ENCODE measurements at regions not wholly inside any gene's neighbourhood (a gene's known extent, or its start where the extent isn't known, plus 50 kb on each side); places are given as distances from the start of the nearest gene placed in this dataset.
"Not testable (repeated sequence)": the region's sequence is repeated elsewhere in the genome, so short reads cannot be mapped to it uniquely, and the experiment has no call there.

DNA sequence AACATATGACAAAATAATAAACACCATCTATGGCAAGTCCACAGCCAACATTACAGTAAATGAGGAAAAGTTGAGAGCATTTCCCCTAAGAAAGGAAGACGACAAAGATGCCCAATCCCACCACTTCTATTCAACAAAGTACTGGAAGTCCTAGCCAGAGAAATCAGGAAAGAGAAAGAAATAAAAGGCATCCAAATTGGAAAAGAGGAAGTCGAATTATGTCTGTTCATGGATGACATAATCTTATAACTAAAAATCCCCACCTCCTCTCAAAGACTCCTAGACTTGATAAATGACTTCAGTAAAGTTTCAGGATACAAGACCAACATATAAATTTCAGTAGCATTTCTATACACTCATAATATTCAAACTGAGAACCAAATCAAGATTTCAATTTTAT, 288.5 kb upstream of the POT1 start:
- Mint-ChIP-seq H3K9me3 (peaks cover 6% of the 10 kb centered on the region), H3K4me1 (no peaks in the 10 kb centered on the region), H3K27me3 (no peaks in the 10 kb centered on the region), H3K27ac (no peak overlapping the region), H3K4me3 (no peak overlapping the region), H3K36me3 (no peaks in the 10 kb centered on the region)
- DNase-seq (ENCODE audit: low spot score in 2 of 2) (no peak), ATAC-seq (ENCODE audit: low read depth) (no peak)

DNA sequence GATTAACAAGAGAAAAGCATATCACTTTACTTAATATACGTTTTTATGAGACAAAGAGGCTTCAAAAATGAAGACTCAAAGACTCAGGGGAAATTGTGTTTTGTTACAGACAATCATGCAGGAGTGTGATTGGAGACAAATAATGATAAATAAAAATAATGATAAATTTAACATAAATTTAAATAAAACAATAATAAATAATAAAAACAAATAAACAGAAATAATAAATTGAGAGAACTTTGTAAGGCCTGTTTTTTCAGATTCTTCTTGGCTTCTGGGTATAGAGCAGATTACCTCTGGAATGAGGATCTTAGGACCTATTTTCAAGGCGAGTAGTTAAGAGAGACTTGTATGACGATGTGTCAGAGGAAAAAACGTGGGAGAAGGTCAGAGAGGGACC, 271.4 kb upstream of the POT1 start:
- Mint-ChIP-seq H3K4me1 (no peaks in the 10 kb centered on the region), H3K4me3 (no peak overlapping the region), H3K27me3 (no peaks in the 10 kb centered on the region), H3K27ac (no peak overlapping the region), H3K36me3 (no peaks in the 10 kb centered on the region), H3K9me3 (no peaks in the 10 kb centered on the region)
- no peak for ATAC-seq (ENCODE audit: low read depth)
- no peak for DNase-seq (ENCODE audit: low spot score in 2 of 2)

DNA sequence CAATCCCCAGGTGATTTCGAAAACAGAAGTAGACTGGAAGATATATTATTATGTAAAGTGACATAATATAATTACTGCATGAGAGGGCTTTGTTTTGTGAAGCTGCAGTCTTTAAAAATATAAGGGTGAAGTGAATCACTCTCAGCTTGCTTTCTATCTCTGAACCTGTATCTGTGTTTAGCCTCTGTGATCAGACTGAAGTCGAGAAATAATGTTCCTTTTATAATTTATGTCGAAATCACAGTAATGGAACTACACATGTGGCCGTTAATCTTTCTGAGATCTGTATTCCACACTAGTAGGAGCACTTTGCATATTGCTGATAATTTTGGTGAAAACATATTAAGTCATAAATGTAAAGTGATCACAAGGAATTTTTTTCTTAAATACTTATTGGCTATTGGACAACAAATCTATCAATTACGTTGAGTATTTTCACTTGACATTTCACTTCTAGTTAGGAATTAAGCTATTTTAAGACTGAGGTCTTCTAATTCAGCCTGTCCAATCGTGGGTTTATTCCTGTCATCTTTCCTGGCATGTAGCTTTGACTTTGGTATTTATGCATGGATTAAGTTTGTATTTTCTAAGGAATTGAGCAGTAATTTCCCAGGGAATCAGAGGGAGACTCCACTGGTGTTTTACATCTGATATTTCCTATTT, 268.2 kb upstream of the POT1 start:
- Mint-ChIP-seq H3K9me3 (no peaks in the 10 kb centered on the region), H3K27me3 (no peaks in the 10 kb centered on the region), H3K27ac (no peak overlapping the region), H3K36me3 (no peaks in the 10 kb centered on the region), H3K4me1 (no peaks in the 10 kb centered on the region), H3K4me3 (no peak overlapping the region)
- ATAC-seq (ENCODE audit: low read depth) (no peak), DNase-seq (ENCODE audit: low spot score in 2 of 2) (no peak)

DNA sequence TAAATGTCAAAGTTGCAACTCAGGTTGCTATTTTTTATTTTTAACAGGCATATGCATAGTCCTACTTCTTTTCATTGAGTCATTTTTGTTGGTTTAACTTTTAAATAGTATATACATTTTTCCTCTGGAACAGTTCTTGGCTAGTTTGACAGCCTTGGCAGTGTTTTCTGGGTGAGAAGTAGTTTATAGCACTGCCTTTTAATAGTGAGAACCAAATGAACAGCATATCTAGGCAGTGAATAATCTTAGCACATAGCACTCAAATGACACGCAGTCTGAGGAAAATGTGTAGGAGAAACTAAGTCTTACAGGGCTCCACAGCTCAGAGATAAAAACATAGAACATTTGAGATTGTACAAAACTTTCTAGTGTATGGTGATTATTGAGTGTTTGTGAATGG, 265.5 kb upstream of the POT1 start:
- Mint-ChIP-seq H3K36me3 (no peaks in the 10 kb centered on the region), H3K4me3 (no peak overlapping the region), H3K27me3 (no peaks in the 10 kb centered on the region), H3K9me3 (peaks cover 5% of the 10 kb centered on the region), H3K4me1 (no peaks in the 10 kb centered on the region), H3K27ac (no peak overlapping the region)
- no peak for DNase-seq (ENCODE audit: low spot score in 2 of 2)
- no peak for ATAC-seq (ENCODE audit: low read depth)

DNA sequence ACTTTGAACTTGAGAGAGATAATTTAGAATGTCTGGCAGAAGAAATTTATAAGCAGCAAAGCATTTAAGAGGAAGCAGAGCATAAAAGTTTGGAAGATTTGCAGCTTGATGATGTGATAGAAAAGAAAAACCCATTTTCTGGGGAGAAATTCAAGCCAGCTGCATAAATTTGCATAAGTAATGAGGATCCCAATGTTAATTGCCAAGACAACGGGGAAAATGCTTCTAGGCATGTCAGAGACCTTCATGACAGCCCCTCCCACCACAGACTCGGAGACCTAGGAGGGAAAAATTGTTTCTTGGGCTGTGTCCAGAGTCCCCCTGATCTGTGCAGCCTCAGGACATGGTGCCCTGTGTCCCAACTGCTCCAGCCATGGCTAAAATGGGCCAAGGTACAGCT, 263.6 kb upstream of the POT1 start:
- no peak for ATAC-seq (ENCODE audit: low read depth)
- Mint-ChIP-seq H3K4me1 (no peaks in the 10 kb centered on the region), H3K36me3 (no peaks in the 10 kb centered on the region), H3K27ac (no peak overlapping the region), H3K27me3 (no peaks in the 10 kb centered on the region), H3K9me3 (peaks cover 5% of the 10 kb centered on the region), H3K4me3 (no peak overlapping the region)
- no peak for DNase-seq (ENCODE audit: low spot score in 2 of 2)

DNA sequence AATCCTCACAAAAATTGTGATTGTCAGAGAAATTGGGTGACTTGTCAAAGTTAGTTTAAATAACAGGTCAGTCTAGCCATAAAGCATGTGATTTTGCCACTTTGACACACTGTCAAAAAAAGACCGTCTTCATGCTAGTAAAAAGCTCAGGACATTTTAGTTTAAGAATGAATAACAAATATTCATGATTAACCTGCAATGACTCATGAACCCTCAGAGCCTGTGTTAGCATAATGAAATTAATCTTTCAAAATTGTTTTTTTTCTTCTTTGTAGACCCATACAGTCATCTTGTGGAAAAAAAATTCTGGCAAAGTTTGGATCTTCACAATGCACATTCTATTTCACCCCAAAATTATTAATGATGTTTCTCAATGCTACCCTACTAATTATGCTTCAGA, 255.2 kb upstream of the POT1 start:
- DNase-seq (ENCODE audit: low spot score in 2 of 2): no peak
- no peak for ATAC-seq (ENCODE audit: low read depth)
- Mint-ChIP-seq H3K27me3 (no peaks in the 10 kb centered on the region), H3K27ac (no peak overlapping the region), H3K9me3 (no peaks in the 10 kb centered on the region), H3K4me3 (no peak overlapping the region), H3K4me1 (no peaks in the 10 kb centered on the region), H3K36me3 (no peaks in the 10 kb centered on the region)

DNA sequence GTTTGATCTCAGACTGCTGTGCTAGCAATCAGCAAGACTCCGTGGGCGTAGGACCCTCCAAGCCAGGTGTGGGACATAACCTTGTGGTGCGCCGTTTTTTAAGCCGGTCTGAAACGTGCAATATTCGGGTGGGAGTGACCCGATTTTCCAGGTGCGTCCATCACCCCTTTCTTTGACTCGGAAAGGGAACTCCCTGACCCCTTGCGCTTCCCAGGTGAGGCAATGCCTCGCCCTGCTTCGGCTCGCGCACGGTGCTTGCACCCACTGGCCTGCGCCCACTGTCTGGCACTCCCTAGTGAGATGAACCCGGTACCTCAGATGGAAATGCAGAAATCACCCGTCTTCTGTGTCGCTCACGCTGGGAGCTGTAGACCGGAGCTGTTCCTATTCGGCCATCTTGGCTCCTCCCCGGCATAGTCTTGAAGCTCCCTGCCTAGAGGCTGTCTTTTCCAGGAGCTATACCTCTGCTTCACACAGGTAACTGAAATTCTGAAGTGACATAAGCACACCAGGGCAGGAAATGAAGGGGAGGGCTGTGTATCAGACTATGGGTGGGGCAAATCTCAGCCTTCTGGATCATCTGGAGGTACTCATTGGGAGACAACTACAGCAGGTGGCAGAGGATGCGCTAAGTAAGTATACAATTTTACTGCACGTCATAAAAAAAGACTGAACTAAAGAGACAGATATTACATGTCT, 252.1 kb upstream of the POT1 start:
- H3K27ac Mint-ChIP-seq; H3K36me3 Mint-ChIP-seq; ATAC-seq (ENCODE audit: low read depth); DNase-seq (ENCODE audit: low spot score in 2 of 2); H3K27me3 Mint-ChIP-seq; H3K9me3 Mint-ChIP-seq; H3K4me3 Mint-ChIP-seq; H3K4me1 Mint-ChIP-seq: not testable (repeated sequence)

DNA sequence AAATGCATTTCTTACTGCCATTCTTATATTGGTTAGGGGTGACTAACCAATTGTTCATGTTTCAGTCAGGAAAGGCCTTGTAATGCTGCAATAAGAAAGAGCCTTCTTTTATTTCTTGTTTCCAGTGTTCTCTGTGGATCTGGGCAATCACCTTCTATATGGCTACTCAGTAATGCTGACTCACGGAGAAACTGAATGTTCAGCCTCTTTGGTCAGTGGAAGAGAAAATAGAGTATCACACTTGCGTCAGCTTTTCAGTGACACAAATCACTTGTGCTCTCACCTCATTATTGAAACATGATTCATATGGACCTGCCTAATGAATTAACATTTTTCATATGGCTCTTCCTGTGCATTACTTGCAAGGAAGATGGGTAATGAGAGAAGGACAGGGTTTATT, 243.9 kb upstream of the POT1 start:
- no peak overlapping the region for H3K4me3 Mint-ChIP-seq
- H3K36me3 Mint-ChIP-seq: no peaks in the 10 kb centered on the region
- no peaks in the 10 kb centered on the region for H3K27me3 Mint-ChIP-seq
- no peaks in the 10 kb centered on the region for H3K9me3 Mint-ChIP-seq
- H3K27ac Mint-ChIP-seq: no peak overlapping the region
- DNase-seq (ENCODE audit: low spot score in 2 of 2) (no peak), ATAC-seq (ENCODE audit: low read depth) (no peak)
- H3K4me1 Mint-ChIP-seq: no peaks in the 10 kb centered on the region

DNA sequence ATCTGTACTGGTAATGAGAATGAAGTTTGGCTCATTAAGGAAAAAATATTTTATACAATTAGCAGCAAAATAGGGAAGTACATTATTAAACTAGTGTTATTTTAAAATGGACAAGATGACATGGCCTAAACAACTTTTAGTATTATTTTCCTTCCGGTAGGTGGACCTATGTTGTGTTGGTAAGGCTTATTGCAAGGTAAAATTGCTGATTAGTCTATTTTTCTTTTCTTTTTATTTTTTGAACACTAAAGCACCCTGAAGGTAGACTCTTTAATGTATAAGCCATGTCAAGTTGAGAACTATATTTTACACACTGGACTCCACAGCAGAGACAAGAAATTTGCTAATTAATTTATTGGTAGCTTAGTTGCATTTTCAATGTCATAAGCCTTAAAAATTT, 239.5 kb upstream of the POT1 start:
- Mint-ChIP-seq H3K9me3 (no peaks in the 10 kb centered on the region), H3K4me1 (no peaks in the 10 kb centered on the region), H3K4me3 (no peak overlapping the region), H3K27ac (no peak overlapping the region), H3K27me3 (no peaks in the 10 kb centered on the region), H3K36me3 (no peaks in the 10 kb centered on the region)
- ATAC-seq (ENCODE audit: low read depth) (no peak), DNase-seq (ENCODE audit: low spot score in 2 of 2) (no peak)

DNA sequence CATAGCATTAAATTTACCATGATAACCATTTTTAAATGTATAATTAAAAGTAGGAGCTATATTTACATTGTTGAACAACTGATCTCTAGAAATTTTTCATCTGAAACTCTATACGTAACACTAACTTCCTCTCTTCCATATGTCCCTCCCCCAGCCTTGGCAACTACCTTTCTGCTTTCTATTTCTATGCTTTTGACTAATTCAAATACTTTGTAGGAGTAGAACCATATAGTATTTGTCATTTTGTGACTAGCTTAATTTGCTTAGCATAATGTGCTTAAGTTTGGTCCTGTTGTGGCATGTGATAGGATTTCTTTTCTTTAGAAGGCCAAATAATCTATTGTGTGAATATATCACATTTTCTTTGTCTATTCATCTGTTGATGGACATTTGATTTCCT, 225.3 kb upstream of the POT1 start:
- DNase-seq (ENCODE audit: low spot score in 2 of 2) (no peak), ATAC-seq (ENCODE audit: low read depth) (no peak)
- Mint-ChIP-seq H3K27me3 (no peaks in the 10 kb centered on the region), H3K36me3 (no peaks in the 10 kb centered on the region), H3K9me3 (peaks cover 5% of the 10 kb centered on the region), H3K4me3 (no peak overlapping the region), H3K4me1 (no peaks in the 10 kb centered on the region), H3K27ac (no peak overlapping the region)

DNA sequence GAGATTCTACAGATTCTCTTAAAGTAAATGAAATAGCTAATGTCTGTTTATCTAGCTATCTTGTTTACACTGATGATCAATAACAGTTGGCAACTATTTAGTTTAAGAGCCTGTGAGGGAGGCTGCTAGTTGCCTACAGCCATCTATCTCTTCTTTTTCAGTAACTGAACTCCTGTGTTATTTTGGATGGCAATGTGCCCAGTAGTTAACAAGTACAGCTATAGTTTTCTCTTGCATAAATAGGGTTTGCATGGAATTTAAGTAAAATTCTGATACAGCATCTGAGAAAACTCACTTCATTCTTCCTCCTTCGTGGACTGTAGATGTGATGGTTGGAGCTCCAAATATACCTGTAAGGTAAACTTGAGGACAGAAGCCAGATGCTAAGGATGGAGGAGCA, 219.5 kb upstream of the POT1 start:
- Mint-ChIP-seq H3K27me3 (no peaks in the 10 kb centered on the region), H3K4me1 (no peaks in the 10 kb centered on the region), H3K27ac (no peak overlapping the region), H3K4me3 (no peak overlapping the region), H3K9me3 (no peaks in the 10 kb centered on the region), H3K36me3 (no peaks in the 10 kb centered on the region)
- ATAC-seq (ENCODE audit: low read depth) (no peak), DNase-seq (ENCODE audit: low spot score in 2 of 2) (no peak)

DNA sequence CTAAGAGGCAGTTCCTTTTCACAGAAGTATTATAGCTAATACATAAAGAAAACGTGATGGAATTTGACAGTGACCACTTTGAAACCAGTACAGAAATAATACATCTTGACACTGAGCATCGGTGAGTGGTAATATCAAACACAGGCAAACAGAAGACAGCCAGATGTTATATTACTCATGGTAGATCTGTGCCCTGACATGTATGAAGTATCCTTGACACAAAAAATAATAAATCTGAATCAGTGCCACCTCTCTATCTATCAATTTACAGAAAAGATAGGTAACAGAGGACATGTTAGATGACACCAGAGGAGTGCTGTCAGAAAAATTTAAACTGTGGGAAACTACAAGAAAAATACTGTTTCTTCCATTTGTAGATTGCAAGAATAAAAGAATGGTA, 217.4 kb upstream of the POT1 start:
- no peaks in the 10 kb centered on the region for H3K27me3 Mint-ChIP-seq
- H3K4me3 Mint-ChIP-seq: no peak overlapping the region
- H3K4me1 Mint-ChIP-seq: no peaks in the 10 kb centered on the region
- DNase-seq (ENCODE audit: low spot score in 2 of 2) (no peak), ATAC-seq (ENCODE audit: low read depth) (no peak)
- no peak overlapping the region for H3K27ac Mint-ChIP-seq
- H3K9me3 Mint-ChIP-seq: no peaks in the 10 kb centered on the region
- no peaks in the 10 kb centered on the region for H3K36me3 Mint-ChIP-seq

DNA sequence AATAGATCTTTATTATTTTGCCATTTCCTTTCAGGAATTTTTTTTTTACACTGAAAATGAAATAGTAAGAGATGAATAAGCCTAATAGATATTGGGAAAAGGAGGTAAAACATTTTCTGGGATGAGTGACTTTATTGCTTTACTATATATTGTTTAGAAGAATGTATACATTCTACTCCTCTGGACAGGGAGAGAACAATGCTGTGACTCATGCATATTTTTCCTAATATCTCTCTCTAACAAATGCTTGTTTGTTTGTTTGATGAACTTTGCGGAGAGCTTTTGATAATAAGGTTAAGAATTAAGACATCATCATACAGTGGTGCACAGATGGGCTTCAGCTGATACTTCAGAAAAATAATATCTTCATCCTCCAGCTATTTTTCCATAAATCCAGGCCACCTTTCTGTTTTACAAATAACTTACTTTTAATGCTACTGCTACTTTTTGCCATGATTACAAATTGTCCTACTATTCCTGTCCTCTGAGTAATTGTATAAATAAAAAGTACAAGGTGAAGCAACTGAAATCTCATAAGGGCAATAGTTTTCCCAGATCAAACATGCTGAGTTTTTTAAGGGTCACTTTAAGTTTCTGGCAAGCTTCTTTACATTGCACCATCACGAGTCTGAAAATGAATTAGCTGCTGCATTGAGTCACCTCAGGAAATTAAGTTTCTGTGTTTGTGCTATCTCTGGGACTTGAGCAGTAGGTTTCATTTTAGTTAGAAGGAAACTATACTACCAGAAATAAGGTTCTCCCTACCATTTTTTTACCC, 207.3 kb upstream of the POT1 start:
- H3K4me3 Mint-ChIP-seq: no peak overlapping the region
- H3K27ac Mint-ChIP-seq: no peak overlapping the region
- no peak for ATAC-seq (ENCODE audit: low read depth)
- H3K36me3 Mint-ChIP-seq: no peaks in the 10 kb centered on the region
- H3K27me3 Mint-ChIP-seq: no peaks in the 10 kb centered on the region
- DNase-seq (ENCODE audit: low spot score in 2 of 2): no peak
- no peaks in the 10 kb centered on the region for H3K9me3 Mint-ChIP-seq
- H3K4me1 Mint-ChIP-seq: no peaks in the 10 kb centered on the region

DNA sequence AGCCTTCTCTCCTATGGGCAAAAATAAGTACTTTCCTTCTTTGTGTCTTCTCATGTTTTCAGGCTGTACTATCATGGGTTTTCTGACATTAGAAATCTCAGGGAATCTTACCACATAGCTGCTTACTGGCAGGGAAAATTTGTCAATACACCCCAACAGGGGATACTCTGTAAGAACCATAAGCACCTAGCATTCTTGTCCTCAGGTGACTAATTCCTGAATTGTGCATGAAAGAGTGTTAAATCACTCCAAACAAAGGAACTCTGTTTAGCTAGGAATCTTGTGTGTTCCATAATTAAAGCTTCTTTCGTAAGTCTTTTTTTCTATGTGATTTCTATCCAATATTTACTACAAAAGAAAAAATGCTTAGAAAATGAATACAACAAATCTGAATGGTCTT, 206.7 kb upstream of the POT1 start:
- no peaks in the 10 kb centered on the region for H3K27me3 Mint-ChIP-seq
- no peak overlapping the region for H3K4me3 Mint-ChIP-seq
- no peaks in the 10 kb centered on the region for H3K36me3 Mint-ChIP-seq
- H3K4me1 Mint-ChIP-seq: no peaks in the 10 kb centered on the region
- no peak for ATAC-seq (ENCODE audit: low read depth)
- no peaks in the 10 kb centered on the region for H3K9me3 Mint-ChIP-seq
- no peak overlapping the region for H3K27ac Mint-ChIP-seq
- no peak for DNase-seq (ENCODE audit: low spot score in 2 of 2)

All from memory B cell (primary cell).